K562 (cell line): ENCODE measurements at regions not wholly inside any gene's neighbourhood (a gene's known extent, or its start where the extent isn't known, plus 50 kb on each side); places are given as distances from the start of the nearest gene placed in this dataset.

Source experiments
- ATAC-seq: fragments of 200-7000 bp; cut with Tn5 transposase; 3 replicates; pipeline ENCODE4 v1.9.1; 2020; ENCODE audit warnings: moderate library complexity
- BruUV-seq: library from RNA; stranded (reverse); fragments of 400-500 nt; replicated peaks from 2 replicates; lab custom pipeline; 2021; lab: Mats Ljungman, UMichigan
- CTCF ChIA-PET: fragments of 300-600 bp; formaldehyde crosslinking; extraction: SDS; loops from one replicate; lab custom pipeline; 2021; ENCODE audit warnings: low intra/inter-chr PET ratio; lab: Yijun Ruan, JAX
- POLR2A ChIA-PET: fragments of 300-600, 350-650 bp; sonication (Branson Sonifier 250); formaldehyde crosslinking; extraction: SDS; loops from one replicate; lab custom pipeline; 2021; ENCODE audit warnings: antibody characterized with exemption, inconsistent platforms; lab: Yijun Ruan, JAX
- DNase-seq, 4 experiments: peaks; one replicate each; pipeline versions ENCODE4 v3.0.0 to v3.0.0-alpha.2; 2011 to 2018; ENCODE audit warnings: low spot score in 3 of 4, mixed read lengths in 3 of 4; ENCODE audit errors: extremely low read depth in 1 of 4
- FAIRE-seq: peaks from 2 replicates; lab custom pipeline; 2011; peaks lifted over from hg19 to GRCh38; lab: Jason Lieb, UNC
- H2AFZ ChIP-seq: 2 replicates; pipeline ENCODE4 v1.6.0; 2011; ENCODE audit warnings: low read depth, low read length, control low read depth, inconsistent platforms
- H3K27ac ChIP-seq: fragments of 200-600 bp; 3 replicates; pipeline ENCODE4 v1.8.0; 2011; ENCODE audit warnings: low read depth, mild to moderate bottlenecking, control low read depth, inconsistent platforms, low read length, moderate library complexity, mixed read lengths; ENCODE audit errors: extremely low read depth
- H3K27me3 ChIP-seq, 2 experiments: fragments of 300-600 bp in 1 of 2; 2 replicates in 1 of 2; 3 replicates in 1 of 2; pipeline versions ENCODE4 v1.6.0 to v1.8.0; 2011; ENCODE audit warnings: inconsistent platforms in 2 of 2, low read length in 2 of 2, mild to moderate bottlenecking in 1 of 2, mixed read lengths in 1 of 2, moderate library complexity in 1 of 2; ENCODE audit not compliant: control insufficient read depth in 2 of 2, insufficient read depth in 2 of 2
- H3K36me3 ChIP-seq: fragments of 300-600 bp; 3 replicates; pipeline ENCODE4 v1.8.0; 2011; ENCODE audit warnings: mild to moderate bottlenecking, low read length, inconsistent platforms; ENCODE audit not compliant: control insufficient read depth, insufficient read depth
- H3K4me1 ChIP-seq, 2 experiments: fragments of 200-600 bp in 1 of 2; replicated peaks in 1 of 2; 2 replicates in 1 of 2; 3 replicates in 1 of 2; pipeline versions ENCODE4 v1.5.1 to v1.8.0; 2011; ENCODE audit warnings: inconsistent platforms in 2 of 2, low read length in 2 of 2, mild to moderate bottlenecking in 1 of 2, mixed read lengths in 1 of 2, moderate library complexity in 1 of 2; ENCODE audit not compliant: control insufficient read depth in 2 of 2, insufficient read depth in 2 of 2
- H3K4me2 ChIP-seq: 2 replicates; pipeline ENCODE4 v1.6.1; 2011; ENCODE audit warnings: low read length, control low read depth, inconsistent platforms, mixed read lengths; ENCODE audit not compliant: insufficient read depth
- H3K4me3 ChIP-seq: fragments of 200-600 bp; sonication (generic), shearing (Covaris generic); 2 replicates; pipeline ENCODE4 v1.5.1; 2016; ENCODE audit warnings: control low read depth, inconsistent platforms
- H3K79me2 ChIP-seq: fragments of 200-600 bp; 3 replicates; pipeline ENCODE4 v1.8.0; 2011; ENCODE audit warnings: low read length, inconsistent platforms; ENCODE audit not compliant: control insufficient read depth, insufficient read depth
- H3K9ac ChIP-seq, 2 experiments: 2 replicates each; pipeline versions ENCODE4 v1.6.0 to v1.6.1; 2011; ENCODE audit warnings: low read depth in 2 of 2, low read length in 2 of 2, control low read depth in 1 of 2, inconsistent platforms in 1 of 2, mild to moderate bottlenecking in 1 of 2, mixed read lengths in 1 of 2; ENCODE audit not compliant: insufficient read depth in 1 of 2
- H3K9me1 ChIP-seq: one replicate; pipeline ENCODE4 v1.6.0; 2011; ENCODE audit warnings: inconsistent platforms, mild to moderate bottlenecking, low read length, moderate library complexity; ENCODE audit not compliant: control insufficient read depth, insufficient read depth
- H3K9me3 ChIP-seq: replicated peaks from 2 replicates; pipeline ENCODE4 v1.5.1; 2011; ENCODE audit warnings: low read depth, low read length, inconsistent platforms; ENCODE audit not compliant: control insufficient read depth, insufficient read depth
- H4K20me1 ChIP-seq: replicated peaks from 2 replicates; pipeline ENCODE4 v1.6.1; 2011; ENCODE audit warnings: low read length, inconsistent platforms, mixed read lengths; ENCODE audit not compliant: control insufficient read depth, insufficient read depth
- CTCF ChIP-seq, 3 experiments: IDR thresholded peaks in 2 of 3; conservative IDR thresholded peaks in 1 of 3; 2 replicates each; pipeline ENCODE4 v1.5.1; 2011 to 2012; ENCODE audit warnings: low read length in 3 of 3, mild to moderate bottlenecking in 3 of 3, control low read depth in 2 of 3, improper control_type of control experiment in 1 of 3, inconsistent platforms in 1 of 3, low read depth in 1 of 3, mixed read lengths in 1 of 3, moderate library complexity in 1 of 3; ENCODE audit not compliant: insufficient read depth in 2 of 3
- DACH1 ChIP-seq: fragments of 450-650 bp; IDR thresholded peaks from 2 replicates; pipeline ENCODE4 v1.6.1; 2018; ENCODE audit not compliant: partially characterized antibody
- DDX20 ChIP-seq: fragments of 450-650 bp; IDR thresholded peaks from 2 replicates; pipeline ENCODE4 v1.6.1; 2016; ENCODE audit warnings: missing genetic modification characterization, low read depth, mild to moderate bottlenecking, missing compliant biosample characterization, moderate library complexity
- MTA3 ChIP-seq: fragments of 450-650 bp; formaldehyde crosslinking; IDR thresholded peaks from 2 replicates; pipeline ENCODE4 v1.6.1; 2017; ENCODE audit warnings: mild to moderate bottlenecking, borderline replicate concordance
- TARDBP ChIP-seq: fragments of 450-650 bp; IDR thresholded peaks from 2 replicates; pipeline ENCODE4 v1.6.1; 2016
- THRA ChIP-seq: fragments of 450-650 bp; IDR thresholded peaks from 2 replicates; pipeline ENCODE4 v1.6.1; 2017; ENCODE audit warnings: mild to moderate bottlenecking, moderate library complexity
- ZNF224 ChIP-seq: sonication (generic); formaldehyde crosslinking; IDR thresholded peaks from 2 replicates; pipeline ENCODE4 v1.8.0; 2022; ENCODE audit warnings: mild to moderate bottlenecking, missing genetic modification reagents
- ZNF282 ChIP-seq: sonication (generic); formaldehyde crosslinking; IDR thresholded peaks from 2 replicates; pipeline ENCODE4 v1.8.1; 2023; ENCODE audit warnings: missing genetic modification reagents
- ZNF77 ChIP-seq: fragments of 250-450 bp; sonication (Bioruptor Pico); IDR thresholded peaks from 2 replicates; pipeline ENCODE4 v1.5.0; 2020
- WGBS: fragments of 100-300 bp; shearing (Covaris generic); methylation state at CpG from one replicate; pipeline ENCODE4 v1.1.6; 2016; ENCODE audit warnings: low coverage, mixed read lengths; ENCODE audit not compliant: insufficient coverage; ENCODE audit errors: missing lambda C conversion rate; 5-methylcytosine and 5-hydroxymethylcytosine counted together
- in situ Hi-C: fragments of 300-500 bp; cut with MboI; formaldehyde crosslinking; loops from 4 replicates; pipeline ENCODE4 v1.15.0; 2018; ENCODE audit warnings: inconsistent platforms, mixed read lengths
- intact Hi-C: fragments of 100-400 bp; cut with micrococcal nuclease; formaldehyde crosslinking; loops from 2 replicates; pipeline ENCODE4 v1.14.2; 2022
- TF ChIP-seq, protein P1 (sequence below): fragments of 450-650 bp; IDR thresholded peaks from 2 replicates; pipeline ENCODE4 v1.6.1; 2018; ENCODE audit warnings: mild to moderate bottlenecking, low read depth; ENCODE audit not compliant: partially characterized antibody
- TF ChIP-seq, protein P2 (sequence below): fragments of 450-650 bp; conservative IDR thresholded peaks from 2 replicates; pipeline ENCODE4 v1.6.1; 2016; ENCODE audit warnings: missing genetic modification characterization, low read depth, mild to moderate bottlenecking, missing compliant biosample characterization, moderate library complexity

- H3K27ac ChIP-seq: no peak overlapping the region
- no peaks in the 10 kb centered on the region for H3K9me3 ChIP-seq
- POLR2A ChIA-PET: no interaction called here
- H3K9ac ChIP-seq: no peak overlapping the region
- in situ Hi-C loops (no loop called here), intact Hi-C loops (no loop called here)
- no peaks in the 10 kb centered on the region for H3K4me1 ChIP-seq
- no peaks in the 10 kb centered on the region for H3K36me3 ChIP-seq
- FAIRE-seq (no peak), DNase-seq (no peak), ATAC-seq (no peak)
- H3K79me2 ChIP-seq: no peaks in the 10 kb centered on the region
- H3K27me3 ChIP-seq: peaks cover 0 to 8% of the 10 kb centered on the region in 2 experiments; a peak in 2 of 5 replicates
- BruUV-seq: no TSS peak
- H3K9me1 ChIP-seq: no peaks in the 10 kb centered on the region
- no peak overlapping the region for H3K4me3 ChIP-seq
- TF ChIP-seq DDX20: no peak
- TF ChIP-seq THRA: no peak
- no peak for TF ChIP-seq CTCF (IDR thresholded peaks at IDR 0.05 in 2 of 3, conservative IDR thresholded peaks at IDR 0.05 in 1 of 3; ENCODE audit: insufficient read depth in 2 of 3, low read depth in 1 of 3, low read length in 3 of 3)
- no peak for TF ChIP-seq ZNF224 (CRISPR knock-in tag)
- TF ChIP-seq, protein P1, sequence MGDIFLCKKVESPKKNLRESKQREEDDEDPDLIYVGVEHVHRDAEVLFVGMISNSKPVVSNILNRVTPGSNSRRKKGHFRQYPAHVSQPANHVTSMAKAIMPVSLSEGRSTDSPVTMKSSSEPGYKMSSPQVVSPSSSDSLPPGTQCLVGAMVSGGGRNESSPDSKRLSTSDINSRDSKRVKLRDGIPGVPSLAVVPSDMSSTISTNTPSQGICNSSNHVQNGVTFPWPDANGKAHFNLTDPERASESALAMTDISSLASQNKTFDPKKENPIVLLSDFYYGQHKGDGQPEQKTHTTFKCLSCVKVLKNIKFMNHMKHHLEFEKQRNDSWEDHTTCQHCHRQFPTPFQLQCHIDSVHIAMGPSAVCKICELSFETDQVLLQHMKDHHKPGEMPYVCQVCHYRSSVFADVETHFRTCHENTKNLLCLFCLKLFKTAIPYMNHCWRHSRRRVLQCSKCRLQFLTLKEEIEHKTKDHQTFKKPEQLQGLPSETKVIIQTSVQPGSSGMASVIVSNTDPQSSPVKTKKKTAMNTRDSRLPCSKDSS: no peak
- no peak for TF ChIP-seq ZNF77 (CRISPR knock-in tag)
- TF ChIP-seq, protein P2, sequence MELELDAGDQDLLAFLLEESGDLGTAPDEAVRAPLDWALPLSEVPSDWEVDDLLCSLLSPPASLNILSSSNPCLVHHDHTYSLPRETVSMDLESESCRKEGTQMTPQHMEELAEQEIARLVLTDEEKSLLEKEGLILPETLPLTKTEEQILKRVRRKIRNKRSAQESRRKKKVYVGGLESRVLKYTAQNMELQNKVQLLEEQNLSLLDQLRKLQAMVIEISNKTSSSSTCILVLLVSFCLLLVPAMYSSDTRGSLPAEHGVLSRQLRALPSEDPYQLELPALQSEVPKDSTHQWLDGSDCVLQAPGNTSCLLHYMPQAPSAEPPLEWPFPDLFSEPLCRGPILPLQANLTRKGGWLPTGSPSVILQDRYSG (tag): no peak
- TF ChIP-seq MTA3: no peak
- TF ChIP-seq TARDBP: no peak
- TF ChIP-seq DACH1: no peak
- TF ChIP-seq ZNF282 (CRISPR knock-in tag): no peak
- CTCF ChIA-PET: no interaction called here
- H2AFZ ChIP-seq: no peak overlapping the region
- 0% methylated on average over 9 of the region's 9 CpGs for WGBS
- no peak overlapping the region for H3K4me2 ChIP-seq
- no peaks in the 10 kb centered on the region for H4K20me1 ChIP-seq
Measured at GRCh38 chrX:9148615-9149399, 114.9 kb upstream of the FAM9B start.
